Activated CD8-positive, alpha-beta T cell treated with anti-CD3 and anti-CD28 coated beads, Interleukin-2, amount 10 ng/mL, durations not matched to agents 7 days and 5 days (primary cell): ENCODE measurements at regions not wholly inside any gene's neighbourhood (a gene's known extent, or its start where the extent isn't known, plus 50 kb on each side); places are given as distances from the start of the nearest gene placed in this dataset.

Experiments
- ATAC-seq: fragments of 150-1000 bp; cut with Tn5 transposase; one replicate; pipeline ENCODE4 v1.10.0; 2021; ENCODE audit warnings: moderate library complexity
- CTCF ChIA-PET: fragments of 350-600 bp; sonication (Branson Sonifier 250); formaldehyde crosslinking; loops from one replicate; lab custom pipeline; 2021; ENCODE audit warnings: antibody characterized with exemption; lab: Charles Lee
- POLR2A ChIA-PET: fragments of 350-600 bp; sonication (Branson Sonifier 250); formaldehyde crosslinking; loops from one replicate; lab custom pipeline; 2021; ENCODE audit warnings: antibody characterized with exemption; lab: Charles Lee
- DNase-seq: peaks from one replicate; pipeline ENCODE4 v3.0.0-alpha.2; 2020
- H3K27ac Mint-ChIP-seq: one replicate; pipeline ENCODE4 v1.8.0; 2021; ENCODE audit warnings: mild to moderate bottlenecking, mixed read lengths
- H3K27me3 Mint-ChIP-seq: one replicate; pipeline ENCODE4 v1.8.0; 2021; ENCODE audit warnings: low read depth, mixed read lengths
- H3K36me3 Mint-ChIP-seq: one replicate; pipeline ENCODE4 v1.8.0; 2021; ENCODE audit warnings: low read depth, mixed read lengths
- H3K4me1 Mint-ChIP-seq: one replicate; pipeline ENCODE4 v1.8.0; 2021; ENCODE audit warnings: low read depth, mixed read lengths
- H3K4me3 Mint-ChIP-seq: one replicate; pipeline ENCODE4 v1.8.0; 2021; ENCODE audit warnings: mild to moderate bottlenecking, mixed read lengths
- H3K9me3 Mint-ChIP-seq: one replicate; pipeline ENCODE4 v1.8.0; 2022; ENCODE audit warnings: mixed read lengths; ENCODE audit not compliant: insufficient read depth

DNA sequence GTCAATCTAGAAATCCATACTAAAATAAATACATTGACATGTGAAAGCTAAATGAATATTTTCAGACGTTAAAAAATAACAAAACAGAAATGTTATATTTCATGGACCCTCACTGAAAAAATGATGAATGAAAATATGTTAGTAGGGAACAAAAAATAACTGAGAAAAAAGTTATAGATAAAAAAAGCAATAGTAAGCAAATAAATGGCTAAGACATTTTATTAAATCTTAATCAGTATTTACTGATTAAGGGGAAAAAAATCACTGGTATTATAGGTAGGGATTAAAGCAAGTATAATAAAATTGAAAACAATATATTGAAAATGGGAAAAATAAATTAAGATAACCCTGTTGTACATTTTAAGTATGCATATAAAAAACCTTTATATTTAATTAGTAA, 468.1 kb upstream of the MANEA start:
- POLR2A ChIA-PET, result no interaction called here

DNA sequence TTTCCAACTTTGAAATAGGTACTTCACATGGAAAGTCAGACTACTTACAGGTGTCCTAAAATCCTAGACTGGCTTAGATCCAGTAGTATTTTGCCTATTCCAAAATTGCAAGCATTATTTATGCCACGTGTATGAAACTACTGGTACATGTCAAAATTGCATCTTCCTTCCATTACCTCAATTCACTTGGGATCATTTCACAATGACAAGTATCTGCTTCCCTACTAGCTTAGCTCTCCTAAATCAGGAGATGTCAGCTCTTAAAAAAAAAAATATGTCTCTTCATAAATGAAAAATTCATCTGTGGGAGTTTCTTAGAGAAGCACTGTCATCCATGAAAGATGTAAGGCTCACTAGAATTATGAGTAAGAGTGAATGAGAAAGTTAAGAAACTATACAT, 466.6 kb upstream of the MANEA start:
- no peaks in the 10 kb centered on the region for H3K9me3 Mint-ChIP-seq
- H3K4me3 Mint-ChIP-seq, result no peak overlapping the region
- no peak for DNase-seq
- ChIA-PET CTCF (no interaction called here), POLR2A (no interaction called here)
- no peaks in the 10 kb centered on the region for H3K4me1 Mint-ChIP-seq
- H3K36me3 Mint-ChIP-seq, result no peaks in the 10 kb centered on the region
- no peaks in the 10 kb centered on the region for H3K27me3 Mint-ChIP-seq
- ATAC-seq, result no peak
- H3K27ac Mint-ChIP-seq, result no peak overlapping the region

More for the DNA sequence above, 468.1 kb upstream of the MANEA start:
- no peaks in the 10 kb centered on the region for H3K4me1 Mint-ChIP-seq
- DNase-seq, result no peak
- ATAC-seq, result no peak
- no peaks in the 10 kb centered on the region for H3K27me3 Mint-ChIP-seq
- CTCF ChIA-PET, result no interaction called here
- no peak overlapping the region for H3K4me3 Mint-ChIP-seq
- no peaks in the 10 kb centered on the region for H3K9me3 Mint-ChIP-seq
- H3K27ac Mint-ChIP-seq, result no peak overlapping the region
- H3K36me3 Mint-ChIP-seq, result no peaks in the 10 kb centered on the region

DNA sequence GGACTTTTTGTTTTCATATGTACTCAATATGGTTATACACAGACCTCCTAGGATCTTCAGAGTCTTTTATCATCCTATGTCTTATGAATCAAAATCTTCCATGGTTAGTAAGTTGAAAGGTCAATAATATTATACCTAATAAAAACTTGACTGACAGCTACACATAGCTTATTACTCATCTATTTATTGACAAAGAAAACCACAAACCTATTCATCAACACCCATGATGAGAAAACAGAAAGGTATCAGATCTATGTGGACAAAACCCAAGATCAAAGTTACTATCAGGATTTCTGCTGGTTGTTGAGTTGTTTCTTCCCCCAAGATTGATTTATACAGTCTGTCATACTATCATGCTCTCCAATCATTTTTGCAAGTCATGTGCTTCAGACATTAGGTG, 460.1 kb upstream of the MANEA start:
- DNase-seq (no peak), ATAC-seq (no peak)
- Mint-ChIP-seq H3K27ac (no peak overlapping the region), H3K36me3 (no peaks in the 10 kb centered on the region), H3K4me3 (no peak overlapping the region), H3K4me1 (no peaks in the 10 kb centered on the region), H3K9me3 (no peaks in the 10 kb centered on the region), H3K27me3 (no peaks in the 10 kb centered on the region)
- POLR2A ChIA-PET, result no interaction called here
- CTCF ChIA-PET, result no interaction called here

DNA sequence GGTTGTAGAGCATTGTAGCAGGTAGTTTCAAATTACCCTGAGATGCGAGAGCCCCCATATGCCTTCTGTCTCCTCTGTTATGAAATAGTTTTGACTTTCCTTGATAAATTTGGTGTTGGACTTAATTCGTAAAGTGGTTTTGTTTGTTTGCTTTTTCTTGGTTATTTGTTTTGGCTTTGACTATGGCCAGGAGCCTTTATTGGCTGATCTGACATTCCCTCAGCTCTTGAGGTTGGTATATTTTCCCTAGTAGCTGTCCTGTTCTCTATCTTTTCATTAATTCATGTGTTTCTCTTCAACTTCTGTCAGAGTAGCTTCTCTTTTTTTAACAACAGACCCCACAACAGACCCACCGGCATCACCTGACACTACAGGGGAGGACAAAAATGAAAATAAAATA, 457.4 kb upstream of the MANEA start:
- ChIA-PET POLR2A (no interaction called here), CTCF (no interaction called here)
- Mint-ChIP-seq H3K27me3 (no peaks in the 10 kb centered on the region), H3K4me1 (no peaks in the 10 kb centered on the region), H3K27ac (no peak overlapping the region), H3K9me3 (no peaks in the 10 kb centered on the region), H3K36me3 (no peaks in the 10 kb centered on the region), H3K4me3 (no peak overlapping the region)
- ATAC-seq (no peak), DNase-seq (no peak)

DNA sequence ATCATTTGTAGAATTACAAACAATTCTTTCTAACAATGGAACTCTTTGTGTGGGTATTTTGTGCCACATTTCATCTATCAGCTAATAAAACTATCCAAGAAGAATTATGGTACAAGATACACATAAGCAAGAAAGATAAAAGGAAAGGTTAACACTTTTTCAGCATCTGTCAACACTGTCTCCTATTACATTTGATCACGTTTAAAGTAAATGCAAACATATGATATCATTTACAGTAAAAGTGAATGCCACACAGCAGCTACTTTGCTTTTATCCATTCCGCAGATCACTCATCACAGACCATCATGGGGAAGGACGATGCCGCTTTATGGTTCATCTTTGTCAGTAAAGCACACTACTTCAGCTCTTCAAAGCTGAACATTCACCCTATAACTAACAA, 456.4 kb upstream of the MANEA start:
- H3K9me3 Mint-ChIP-seq, result no peaks in the 10 kb centered on the region
- H3K27ac Mint-ChIP-seq, result no peak overlapping the region
- POLR2A ChIA-PET, result no interaction called here
- H3K27me3 Mint-ChIP-seq, result no peaks in the 10 kb centered on the region
- no peaks in the 10 kb centered on the region for H3K36me3 Mint-ChIP-seq
- DNase-seq (no peak), ATAC-seq (no peak)
- no peak overlapping the region for H3K4me3 Mint-ChIP-seq
- CTCF ChIA-PET, result no interaction called here
- H3K4me1 Mint-ChIP-seq, result no peaks in the 10 kb centered on the region

DNA sequence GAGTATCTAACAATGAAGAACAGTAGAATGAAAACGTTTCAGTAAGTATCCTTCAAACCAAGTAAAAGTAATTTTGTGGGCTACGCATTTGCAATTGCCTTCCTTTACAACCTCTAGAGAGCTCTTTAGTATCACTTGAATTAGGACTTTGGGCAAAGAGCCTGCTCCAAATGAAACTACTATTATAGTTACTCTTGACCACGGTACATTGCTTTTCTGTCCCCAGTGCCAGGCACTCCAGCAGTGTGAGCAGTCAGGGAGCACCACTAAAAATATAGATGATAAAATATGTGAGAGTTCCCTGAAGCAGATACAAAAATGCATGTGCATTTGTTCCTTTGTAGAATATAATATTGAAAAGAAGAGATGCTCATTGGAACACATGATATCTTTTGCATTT, 450.1 kb upstream of the MANEA start:
- H3K36me3 Mint-ChIP-seq, result no peaks in the 10 kb centered on the region
- H3K4me3 Mint-ChIP-seq, result no peak overlapping the region
- CTCF ChIA-PET, result no interaction called here
- no peaks in the 10 kb centered on the region for H3K27me3 Mint-ChIP-seq
- H3K27ac Mint-ChIP-seq, result no peak overlapping the region
- POLR2A ChIA-PET, result no interaction called here
- H3K4me1 Mint-ChIP-seq, result no peaks in the 10 kb centered on the region
- no peak for ATAC-seq
- DNase-seq, result no peak
- H3K9me3 Mint-ChIP-seq, result no peaks in the 10 kb centered on the region

DNA sequence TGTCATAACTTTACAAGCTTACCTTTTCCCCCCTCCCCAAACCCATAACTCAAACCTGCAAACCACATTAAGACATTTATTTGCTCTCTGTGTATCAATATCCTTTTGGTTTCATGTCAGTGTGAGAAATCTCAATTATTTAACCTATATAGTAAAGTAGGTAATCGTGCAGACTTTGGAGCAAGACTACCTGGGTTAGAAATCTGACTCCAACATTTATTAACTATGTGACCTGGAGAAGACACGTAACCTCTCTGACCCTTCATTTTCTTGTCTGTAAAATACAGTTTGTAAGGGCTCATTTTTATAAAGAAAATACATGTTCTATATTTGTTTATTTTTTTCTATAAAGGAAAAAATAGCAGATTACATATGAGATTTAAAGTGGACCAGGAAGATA, 448.9 kb upstream of the MANEA start:
- DNase-seq (no peak), ATAC-seq (no peak)
- no peaks in the 10 kb centered on the region for H3K9me3 Mint-ChIP-seq
- POLR2A ChIA-PET, result no interaction called here
- no peaks in the 10 kb centered on the region for H3K36me3 Mint-ChIP-seq
- H3K27ac Mint-ChIP-seq, result no peak overlapping the region
- no peak overlapping the region for H3K4me3 Mint-ChIP-seq
- H3K27me3 Mint-ChIP-seq, result no peaks in the 10 kb centered on the region
- CTCF ChIA-PET, result no interaction called here
- no peaks in the 10 kb centered on the region for H3K4me1 Mint-ChIP-seq

DNA sequence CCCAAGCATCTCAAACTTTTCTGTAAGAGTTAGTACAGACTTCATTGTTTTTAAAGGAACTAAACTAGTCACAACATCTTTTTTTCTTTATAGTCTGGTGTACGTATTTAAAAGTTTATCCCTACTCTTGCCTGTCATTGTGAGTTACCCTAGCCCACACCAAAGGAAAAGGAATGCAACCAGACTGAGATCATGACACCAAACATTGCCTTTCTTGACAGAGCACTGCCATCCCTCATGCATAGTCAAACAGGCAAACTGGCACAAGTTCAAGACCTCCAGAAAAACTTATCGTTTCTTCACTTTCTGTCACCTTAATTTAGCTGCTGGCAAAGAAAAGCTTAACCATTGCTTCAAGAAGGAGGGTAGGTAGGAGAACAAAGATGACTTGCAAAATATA, 448.4 kb upstream of the MANEA start:
- H3K4me1 Mint-ChIP-seq, result no peaks in the 10 kb centered on the region
- POLR2A ChIA-PET, result no interaction called here

DNA sequence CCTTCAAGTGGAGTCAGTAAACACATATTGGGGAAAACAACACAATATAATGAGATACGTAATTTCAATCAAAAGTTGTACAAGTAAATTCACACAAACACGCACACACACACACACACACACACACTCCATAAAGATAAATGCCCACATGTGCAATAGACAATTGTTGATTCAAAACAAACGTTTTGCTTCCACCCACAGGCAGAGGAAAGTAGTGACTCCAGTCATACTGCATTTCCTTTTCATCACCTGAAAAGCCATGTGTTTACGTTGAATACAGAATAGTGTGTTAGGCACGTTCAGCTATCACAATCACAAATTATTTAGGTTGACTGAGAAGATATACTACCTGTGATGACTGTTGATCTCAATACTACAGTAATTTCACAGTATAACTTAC, 443.8 kb upstream of the MANEA start:
- POLR2A ChIA-PET, result no interaction called here
- H3K27me3 Mint-ChIP-seq, result no peaks in the 10 kb centered on the region
- ATAC-seq, result no peak
- H3K4me3 Mint-ChIP-seq, result no peak overlapping the region
- H3K27ac Mint-ChIP-seq, result no peak overlapping the region
- H3K4me1 Mint-ChIP-seq, result no peaks in the 10 kb centered on the region
- H3K9me3 Mint-ChIP-seq, result no peaks in the 10 kb centered on the region
- CTCF ChIA-PET, result no interaction called here
- DNase-seq, result no peak
- no peaks in the 10 kb centered on the region for H3K36me3 Mint-ChIP-seq

More for the DNA sequence above, 448.4 kb upstream of the MANEA start:
- DNase-seq (no peak), ATAC-seq (no peak)
- Mint-ChIP-seq H3K9me3 (no peaks in the 10 kb centered on the region), H3K4me3 (no peak overlapping the region), H3K36me3 (no peaks in the 10 kb centered on the region), H3K27ac (no peak overlapping the region), H3K27me3 (no peaks in the 10 kb centered on the region)
- CTCF ChIA-PET, result no interaction called here

DNA sequence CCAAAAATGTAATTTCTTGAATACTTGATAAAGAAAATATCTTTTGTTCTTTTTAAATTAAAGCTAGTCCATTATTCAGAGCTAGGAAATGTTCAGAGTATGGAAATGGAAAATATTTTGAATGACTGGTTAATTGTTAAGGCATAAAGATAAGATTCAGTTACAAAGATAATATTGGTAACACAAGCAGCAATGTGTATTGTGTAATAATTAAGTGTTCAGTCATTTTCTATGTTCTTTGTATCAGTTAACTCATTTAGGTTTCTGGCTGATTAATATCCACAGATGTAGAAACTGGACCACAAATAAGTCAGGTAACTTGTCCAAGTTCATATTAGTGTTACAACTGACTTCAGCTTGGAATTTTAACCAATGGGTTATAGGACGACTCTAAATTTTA, 442.2 kb upstream of the MANEA start:
- H3K4me3 Mint-ChIP-seq, result no peak overlapping the region
- H3K4me1 Mint-ChIP-seq, result no peaks in the 10 kb centered on the region
- H3K27ac Mint-ChIP-seq, result no peak overlapping the region
- H3K9me3 Mint-ChIP-seq, result no peaks in the 10 kb centered on the region
- no peak for DNase-seq
- CTCF ChIA-PET, result no interaction called here
- POLR2A ChIA-PET, result no interaction called here
- no peak for ATAC-seq
- H3K27me3 Mint-ChIP-seq, result no peaks in the 10 kb centered on the region
- H3K36me3 Mint-ChIP-seq, result no peaks in the 10 kb centered on the region

DNA sequence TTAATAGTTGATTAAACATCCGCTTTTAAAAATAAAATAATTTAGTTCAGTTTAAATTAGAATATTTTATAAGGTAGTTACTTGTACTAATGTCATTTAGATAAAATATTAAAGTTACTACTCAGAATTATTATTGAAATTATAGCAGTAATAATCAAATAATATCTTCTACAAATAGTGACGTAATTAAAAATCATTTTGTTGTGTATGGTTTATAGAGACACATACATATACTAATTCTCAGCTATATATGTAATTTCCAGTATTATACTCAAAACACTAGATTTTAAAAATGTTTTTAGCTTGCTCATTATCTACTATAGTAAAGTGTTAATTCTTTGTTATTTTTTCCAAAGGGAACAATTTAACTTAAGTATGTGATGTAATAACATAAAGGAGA, 435.2 kb upstream of the MANEA start:
- DNase-seq, result no peak
- H3K27me3 Mint-ChIP-seq, result no peaks in the 10 kb centered on the region
- ChIA-PET POLR2A (no interaction called here), CTCF (no interaction called here)
- ATAC-seq, result no peak
- H3K4me1 Mint-ChIP-seq, result no peaks in the 10 kb centered on the region
- no peaks in the 10 kb centered on the region for H3K9me3 Mint-ChIP-seq
- no peak overlapping the region for H3K27ac Mint-ChIP-seq
- H3K4me3 Mint-ChIP-seq, result no peak overlapping the region
- no peaks in the 10 kb centered on the region for H3K36me3 Mint-ChIP-seq

DNA sequence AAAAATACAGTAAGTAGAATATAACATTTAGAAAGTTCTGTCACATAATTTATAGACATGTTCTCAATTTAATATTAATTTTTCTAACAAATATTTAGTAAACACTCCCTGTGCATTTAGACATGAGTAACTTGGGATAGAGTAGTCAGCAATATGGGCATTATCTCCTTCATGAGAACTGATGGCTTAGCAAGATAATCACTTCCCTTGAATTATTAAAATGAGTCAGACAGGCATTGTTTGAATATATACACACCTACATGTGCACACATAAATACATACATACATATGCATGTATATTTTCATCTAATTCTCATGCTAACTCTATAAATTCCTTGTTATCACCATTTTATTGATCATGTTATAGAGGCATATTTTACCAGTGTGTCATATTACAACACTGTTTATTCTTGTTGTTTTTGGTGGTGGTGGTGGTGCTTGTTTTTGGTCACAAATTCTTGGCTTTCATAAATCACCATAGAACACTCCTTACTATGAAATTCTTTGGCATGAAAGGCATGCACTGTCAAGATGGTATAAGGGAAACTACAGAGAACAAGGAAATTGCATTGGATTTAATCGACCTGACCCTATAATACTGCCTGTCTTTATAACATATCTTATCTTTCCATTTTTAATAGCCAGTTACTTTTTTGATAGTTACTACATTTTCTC, 434.5 kb upstream of the MANEA start:
- no peaks in the 10 kb centered on the region for H3K4me1 Mint-ChIP-seq
- ChIA-PET POLR2A (no interaction called here), CTCF (no interaction called here)
- H3K36me3 Mint-ChIP-seq, result no peaks in the 10 kb centered on the region
- H3K27me3 Mint-ChIP-seq, result no peaks in the 10 kb centered on the region
- H3K4me3 Mint-ChIP-seq, result no peak overlapping the region
- no peaks in the 10 kb centered on the region for H3K9me3 Mint-ChIP-seq
- DNase-seq, result no peak
- H3K27ac Mint-ChIP-seq, result no peak overlapping the region
- ATAC-seq, result no peak
